ENCODE measurements at regions not wholly inside any gene's neighbourhood (a gene's known extent, or its start where the extent isn't known, plus 50 kb on each side); places are given as distances from the start of the nearest gene placed in this dataset.

GRCh38 chr14:106309423-106309822 is 783.0 kb downstream of the TMEM121 start:
- no peak for TF ChIP-seq CTCF (IDR thresholded peaks at IDR 0.05; ENCODE audit: insufficient read depth, low read length)
- TF ChIP-seq REST (IDR thresholded peaks at IDR 0.05; ENCODE audit: insufficient replicate concordance, low read depth), result no peak
- no peak for TF ChIP-seq GABPA (IDR thresholded peaks at IDR 0.05; ENCODE audit: low read depth)
- no peak for TF ChIP-seq POLR2AphosphoS5 (IDR thresholded peaks at IDR 0.05; ENCODE audit: low read depth)
- TF ChIP-seq SPI1 (IDR thresholded peaks at IDR 0.05; ENCODE audit: borderline replicate concordance, low read depth), result no peak
